ENCODE measurements at regions not wholly inside any gene's neighbourhood (a gene's known extent, or its start where the extent isn't known, plus 50 kb on each side); places are given as distances from the start of the nearest gene placed in this dataset.

DNA sequence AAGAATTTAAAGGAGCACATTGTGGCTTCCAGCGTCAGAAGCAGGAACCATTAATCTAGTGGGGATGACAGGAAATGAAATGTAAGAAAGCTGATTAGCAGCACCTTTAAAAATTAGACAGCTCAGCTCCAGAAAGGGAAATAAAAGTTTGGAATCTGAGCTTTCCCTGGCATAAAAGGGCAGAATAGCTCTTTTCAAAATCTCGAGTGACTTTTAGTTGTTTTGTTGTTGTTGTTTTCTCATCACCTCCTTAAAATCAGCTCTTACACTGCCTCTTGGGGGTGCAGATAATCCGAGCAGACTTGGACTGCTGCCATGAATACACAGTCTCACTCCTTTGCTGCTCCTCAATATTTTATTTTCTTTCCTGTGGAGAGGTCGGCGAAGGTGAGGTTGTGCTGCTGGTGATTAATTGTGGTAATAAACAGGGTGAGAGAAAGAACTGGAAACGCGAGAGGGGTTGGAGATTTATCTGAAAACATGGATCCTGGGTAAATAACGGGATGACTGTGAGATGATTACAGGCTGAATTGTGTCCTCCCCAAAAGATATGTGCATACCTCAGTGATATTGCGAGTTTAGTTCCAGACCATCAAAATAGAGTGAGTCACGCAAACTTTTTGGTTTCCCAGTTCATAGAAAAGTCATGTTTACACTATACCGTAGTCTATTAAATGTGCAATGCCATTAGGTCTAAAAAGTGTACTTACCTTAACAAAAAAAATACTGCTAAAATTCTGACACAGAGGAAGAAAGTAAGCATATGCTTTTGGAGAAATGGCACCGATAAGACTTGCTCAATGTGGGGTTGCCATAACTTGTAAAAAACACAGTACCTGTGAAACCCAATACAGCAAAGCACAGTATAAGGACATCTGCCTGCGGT is 787.7 kb downstream of the UQCRFS1 start:
- Histone ChIP-seq H3K9ac (ENCODE audit: low read length) (no peak overlapping the region), H3K9me3 (ENCODE audit: control insufficient read depth, low read length) (no peaks in the 10 kb centered on the region), H3K4me3 (ENCODE audit: low read length) (no peak overlapping the region), H3K36me3 (ENCODE audit: control insufficient read depth, insufficient read depth, low read length, severe bottlenecking) (no peaks in the 10 kb centered on the region), H3K27me3 (replicated peaks; ENCODE audit: control insufficient read depth, insufficient read depth, low read length) (peaks cover 30% of the 10 kb centered on the region), H3K4me1 (ENCODE audit: control insufficient read depth, insufficient read depth, low read length) (no peaks in the 10 kb centered on the region)
- no peak for DNase-seq (ENCODE audit: low read depth)

DNA sequence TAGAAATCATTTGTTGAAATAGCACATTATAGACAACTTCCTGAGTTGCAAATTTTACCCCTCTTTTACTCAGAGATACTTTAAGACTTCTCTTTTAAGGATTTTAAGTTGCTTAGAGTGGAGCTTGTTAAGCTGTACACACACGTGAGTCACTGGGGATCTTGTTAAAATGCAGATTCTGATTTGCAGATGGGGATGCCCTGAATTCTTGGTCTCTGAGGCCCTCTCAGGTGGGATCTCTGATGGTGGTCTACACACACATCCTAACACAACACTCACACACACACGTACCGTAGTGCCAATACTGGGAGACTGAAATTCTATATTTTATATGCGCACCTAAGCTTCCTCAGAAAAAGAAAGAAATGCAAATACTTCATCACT is 788.3 kb downstream of the UQCRFS1 start:
- Histone ChIP-seq H3K9me3 (ENCODE audit: control insufficient read depth, low read length) (no peaks in the 10 kb centered on the region), H3K27me3 (replicated peaks; ENCODE audit: control insufficient read depth, insufficient read depth, low read length) (peaks cover 30% of the 10 kb centered on the region), H3K4me3 (ENCODE audit: low read length) (no peak overlapping the region), H3K4me1 (ENCODE audit: control insufficient read depth, insufficient read depth, low read length) (no peaks in the 10 kb centered on the region), H3K36me3 (ENCODE audit: control insufficient read depth, insufficient read depth, low read length, severe bottlenecking) (no peaks in the 10 kb centered on the region), H3K9ac (ENCODE audit: low read length) (no peak overlapping the region)
- no peak for DNase-seq (ENCODE audit: low read depth)

DNA sequence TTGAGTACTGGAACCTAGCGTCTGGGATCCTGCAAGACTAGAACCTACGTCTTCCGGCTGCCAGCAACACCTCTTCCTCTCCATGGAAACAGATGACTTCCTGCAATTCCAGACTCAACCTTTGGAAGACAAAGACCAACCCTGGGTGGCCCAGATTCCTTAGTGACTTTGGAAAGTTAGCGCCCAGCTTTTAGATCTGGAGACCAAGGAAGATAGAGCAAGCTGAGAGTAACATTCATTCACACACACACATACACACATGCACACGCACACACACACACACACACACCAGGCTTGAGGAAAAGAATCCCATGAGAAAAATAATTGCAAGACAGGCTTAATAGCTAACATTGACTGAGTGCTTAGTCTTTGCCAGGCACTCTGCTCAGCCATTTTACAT is 788.9 kb downstream of the UQCRFS1 start:
- Histone ChIP-seq H3K36me3 (ENCODE audit: control insufficient read depth, insufficient read depth, low read length, severe bottlenecking) (no peaks in the 10 kb centered on the region), H3K9ac (ENCODE audit: low read length) (no peak overlapping the region), H3K9me3 (ENCODE audit: control insufficient read depth, low read length) (no peaks in the 10 kb centered on the region), H3K27me3 (replicated peaks; ENCODE audit: control insufficient read depth, insufficient read depth, low read length) (peaks cover 30% of the 10 kb centered on the region), H3K4me1 (ENCODE audit: control insufficient read depth, insufficient read depth, low read length) (no peaks in the 10 kb centered on the region), H3K4me3 (ENCODE audit: low read length) (no peak overlapping the region)
- no peak for DNase-seq (ENCODE audit: low read depth)

DNA sequence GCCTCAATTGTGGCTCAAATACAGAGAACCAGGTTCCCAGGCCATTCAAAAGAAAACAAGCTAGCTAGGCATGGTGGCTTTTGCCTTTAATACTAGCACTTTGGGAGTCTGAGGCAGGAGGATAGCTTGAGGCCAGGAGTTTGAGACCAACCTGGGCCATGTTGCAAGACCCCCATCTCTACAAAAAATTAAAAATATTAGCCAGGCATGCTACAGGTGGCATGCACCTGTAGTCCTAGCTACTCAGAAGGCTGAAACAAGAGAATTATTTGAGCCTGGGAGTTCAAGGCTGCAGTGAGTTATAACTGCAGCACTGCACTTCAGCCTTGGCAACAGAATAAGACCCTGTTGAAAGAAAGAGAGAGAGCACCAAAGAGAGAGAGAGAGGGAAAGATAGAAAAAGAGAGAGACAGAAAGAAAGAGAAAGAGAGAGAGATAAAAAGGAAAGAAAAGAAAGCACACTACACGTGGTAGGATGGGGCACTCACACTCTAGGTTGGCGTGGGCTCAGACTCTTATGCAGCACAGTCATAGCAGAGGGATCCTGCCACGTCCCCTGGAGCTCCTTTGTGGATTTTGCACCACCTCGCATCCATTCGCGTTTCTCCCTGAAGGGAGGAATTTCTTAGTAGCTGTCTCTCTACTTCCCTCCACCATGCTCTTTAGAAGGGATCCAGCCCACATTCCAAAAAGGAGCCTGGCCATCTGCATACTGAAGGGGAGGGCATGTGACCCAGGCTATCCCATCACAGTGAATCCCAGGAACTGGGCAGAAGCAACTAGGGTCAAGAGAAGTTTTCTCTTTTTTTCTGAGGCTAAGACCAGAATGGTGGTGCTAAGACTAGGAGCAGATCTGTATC is 789.9 kb downstream of the UQCRFS1 start:
- Histone ChIP-seq H3K36me3 (ENCODE audit: control insufficient read depth, insufficient read depth, low read length, severe bottlenecking) (no peaks in the 10 kb centered on the region), H3K4me3 (ENCODE audit: low read length) (no peak overlapping the region), H3K27me3 (replicated peaks; ENCODE audit: control insufficient read depth, insufficient read depth, low read length) (peaks cover 30% of the 10 kb centered on the region), H3K4me1 (ENCODE audit: control insufficient read depth, insufficient read depth, low read length) (no peaks in the 10 kb centered on the region), H3K9ac (ENCODE audit: low read length) (no peak overlapping the region), H3K9me3 (ENCODE audit: control insufficient read depth, low read length) (no peaks in the 10 kb centered on the region)
- no peak for DNase-seq (ENCODE audit: low read depth)

DNA sequence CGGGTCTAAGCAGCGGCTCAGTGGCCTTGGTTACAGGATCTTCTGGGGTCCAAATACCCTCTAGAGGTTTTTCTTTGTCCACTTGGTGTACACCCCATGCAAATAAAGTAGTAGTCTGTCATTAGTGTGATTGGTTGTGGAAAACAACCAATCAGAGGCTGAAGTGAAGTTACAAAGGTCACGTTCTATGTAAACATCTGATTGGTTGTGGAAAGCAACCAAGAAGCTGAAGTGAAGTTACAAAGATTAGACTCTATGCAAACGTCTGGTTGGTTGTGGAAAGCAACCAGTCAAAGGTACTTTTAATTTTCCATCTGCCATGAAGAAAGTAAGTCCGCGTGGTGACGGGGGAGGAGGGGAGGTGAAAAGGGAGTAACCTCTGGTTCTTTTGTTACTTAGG is 790.9 kb downstream of the UQCRFS1 start:
- Histone ChIP-seq H3K4me1 (ENCODE audit: control insufficient read depth, insufficient read depth, low read length) (no peaks in the 10 kb centered on the region), H3K36me3 (ENCODE audit: control insufficient read depth, insufficient read depth, low read length, severe bottlenecking) (no peaks in the 10 kb centered on the region), H3K27me3 (replicated peaks; ENCODE audit: control insufficient read depth, insufficient read depth, low read length) (peaks cover 30% of the 10 kb centered on the region), H3K4me3 (ENCODE audit: low read length) (no peak overlapping the region), H3K9me3 (ENCODE audit: control insufficient read depth, low read length) (no peaks in the 10 kb centered on the region), H3K9ac (ENCODE audit: low read length) (no peak overlapping the region)
- DNase-seq (ENCODE audit: low read depth), result no peak

DNA sequence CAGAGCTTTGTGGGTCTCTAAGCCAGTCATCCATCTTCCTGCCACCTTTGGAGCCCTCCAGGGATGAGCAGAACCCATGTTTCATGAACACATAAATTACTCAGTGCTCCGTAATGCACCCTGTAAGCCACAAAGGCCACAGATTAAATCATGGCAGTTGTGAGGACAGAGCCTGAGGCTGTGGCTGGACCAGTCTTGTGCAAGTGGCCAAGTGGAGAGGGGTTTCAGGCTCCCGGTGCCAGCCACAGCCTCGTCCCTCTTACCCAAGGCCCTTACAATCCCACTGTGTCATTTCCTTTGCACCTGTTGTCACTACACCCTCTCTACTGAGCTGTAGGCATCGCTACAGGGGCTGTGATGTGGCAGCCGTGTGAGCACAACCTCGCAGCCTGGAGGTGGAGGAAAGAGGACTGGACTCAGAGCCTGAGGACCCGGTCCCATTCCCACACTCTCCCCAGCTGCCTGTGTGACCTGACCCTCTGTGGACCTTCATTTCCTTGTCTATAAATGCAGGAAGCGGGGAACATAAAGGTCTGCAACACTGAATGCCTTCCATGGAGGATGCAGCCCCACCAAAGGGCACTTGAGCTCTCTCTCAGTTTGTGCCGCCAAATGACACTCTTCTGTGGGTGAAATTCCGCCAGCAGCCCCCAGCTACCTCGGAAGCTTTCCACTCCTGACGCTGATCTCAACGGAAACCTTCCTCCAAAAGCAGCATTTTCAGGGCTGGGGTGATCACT is 792.0 kb downstream of the UQCRFS1 start:
- no peak for DNase-seq (ENCODE audit: low read depth)
- Histone ChIP-seq H3K36me3 (ENCODE audit: control insufficient read depth, insufficient read depth, low read length, severe bottlenecking) (no peaks in the 10 kb centered on the region), H3K4me1 (ENCODE audit: control insufficient read depth, insufficient read depth, low read length) (no peaks in the 10 kb centered on the region)

DNA sequence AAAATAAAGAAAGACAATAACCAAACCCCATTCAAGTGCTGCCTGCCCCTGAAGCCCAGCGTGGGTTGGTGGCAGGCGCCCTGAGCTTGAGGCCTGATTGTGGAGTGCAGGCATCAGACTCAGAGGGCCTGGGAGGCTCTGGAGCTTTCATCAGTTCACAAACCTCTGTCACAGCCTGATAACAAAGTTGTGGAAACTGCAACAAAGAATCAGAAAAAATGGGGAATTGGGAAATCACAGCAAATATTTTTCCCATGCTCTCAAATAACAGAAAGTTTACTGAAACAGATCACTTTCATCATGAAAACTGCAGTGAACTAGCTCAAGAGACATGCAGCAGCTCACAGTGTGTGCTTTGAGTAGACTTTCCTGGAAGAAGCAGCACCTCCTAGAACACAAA is 793.6 kb downstream of the UQCRFS1 start:
- Histone ChIP-seq H3K9ac (ENCODE audit: low read length) (no peak overlapping the region), H3K4me3 (ENCODE audit: low read length) (no peak overlapping the region), H3K4me1 (ENCODE audit: control insufficient read depth, insufficient read depth, low read length) (no peaks in the 10 kb centered on the region), H3K27me3 (replicated peaks; ENCODE audit: control insufficient read depth, insufficient read depth, low read length) (peaks cover 33% of the 10 kb centered on the region), H3K9me3 (ENCODE audit: control insufficient read depth, low read length) (no peaks in the 10 kb centered on the region), H3K36me3 (ENCODE audit: control insufficient read depth, insufficient read depth, low read length, severe bottlenecking) (no peaks in the 10 kb centered on the region)
- no peak for DNase-seq (ENCODE audit: low read depth)

More for the DNA sequence above, 792.0 kb downstream of the UQCRFS1 start:
- no peaks in the 10 kb centered on the region for H3K9me3 ChIP-seq (ENCODE audit: control insufficient read depth, low read length)
- peaks cover 30% of the 10 kb centered on the region for H3K27me3 ChIP-seq (replicated peaks; ENCODE audit: control insufficient read depth, insufficient read depth, low read length)
- no peak overlapping the region for H3K4me3 ChIP-seq (ENCODE audit: low read length)
- H3K9ac ChIP-seq (ENCODE audit: low read length), result no peak overlapping the region

- Histone ChIP-seq H3K9me3 (ENCODE audit: control insufficient read depth, low read length) (no peaks in the 10 kb centered on the region), H3K4me3 (ENCODE audit: low read length) (no peak overlapping the region), H3K36me3 (ENCODE audit: control insufficient read depth, insufficient read depth, low read length, severe bottlenecking) (no peaks in the 10 kb centered on the region), H3K9ac (ENCODE audit: low read length) (no peak overlapping the region), H3K4me1 (ENCODE audit: control insufficient read depth, insufficient read depth, low read length) (no peaks in the 10 kb centered on the region), H3K27me3 (replicated peaks; ENCODE audit: control insufficient read depth, insufficient read depth, low read length) (peaks cover 28% of the 10 kb centered on the region)
- no peak for DNase-seq (ENCODE audit: low read depth)
Measured at GRCh38 chr19:28417361-28417760, 795.6 kb downstream of the UQCRFS1 start.

GRCh38 chr19:28416245-28416644 is 796.7 kb downstream of the UQCRFS1 start:
- no peaks in the 10 kb centered on the region for H3K4me1 ChIP-seq (ENCODE audit: control insufficient read depth, insufficient read depth, low read length)
- no peak overlapping the region for H3K4me3 ChIP-seq (ENCODE audit: low read length)
- no peak for DNase-seq (ENCODE audit: low read depth)
- H3K9me3 ChIP-seq (ENCODE audit: control insufficient read depth, low read length), result no peaks in the 10 kb centered on the region
- H3K9ac ChIP-seq (ENCODE audit: low read length), result no peak overlapping the region
- no peaks in the 10 kb centered on the region for H3K36me3 ChIP-seq (ENCODE audit: control insufficient read depth, insufficient read depth, low read length, severe bottlenecking)
- peaks cover 28% of the 10 kb centered on the region for H3K27me3 ChIP-seq (replicated peaks; ENCODE audit: control insufficient read depth, insufficient read depth, low read length)

DNA sequence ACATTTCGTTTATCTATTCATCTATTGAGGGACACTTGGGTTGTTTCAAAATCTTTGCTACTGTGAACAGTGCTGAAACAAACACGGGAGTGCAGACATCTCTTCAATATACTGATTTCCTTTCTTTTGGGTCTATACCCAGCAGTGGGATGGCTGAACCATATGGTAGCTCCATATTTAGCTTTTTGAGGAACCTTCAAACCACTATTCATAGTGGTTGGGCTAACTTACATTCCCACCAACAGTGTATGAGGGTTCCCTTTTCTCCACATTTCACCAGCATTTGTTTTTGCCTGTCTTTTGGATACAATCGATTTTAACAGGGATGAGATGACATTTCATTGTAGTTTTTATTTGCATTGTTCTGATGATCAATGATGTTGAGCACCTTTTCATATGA is 798.2 kb downstream of the UQCRFS1 start:
- Histone ChIP-seq H3K36me3 (ENCODE audit: control insufficient read depth, insufficient read depth, low read length, severe bottlenecking) (no peaks in the 10 kb centered on the region), H3K4me1 (ENCODE audit: control insufficient read depth, insufficient read depth, low read length) (no peaks in the 10 kb centered on the region), H3K27me3 (replicated peaks; ENCODE audit: control insufficient read depth, insufficient read depth, low read length) (peaks cover 21% of the 10 kb centered on the region), H3K9me3 (ENCODE audit: control insufficient read depth, low read length) (no peaks in the 10 kb centered on the region), H3K4me3 (ENCODE audit: low read length) (no peak overlapping the region), H3K9ac (ENCODE audit: low read length) (no peak overlapping the region)
- DNase-seq (ENCODE audit: low read depth), result no peak

GRCh38 chr19:28409859-28410258 is 803.1 kb downstream of the UQCRFS1 start:
- H3K36me3 ChIP-seq (ENCODE audit: control insufficient read depth, insufficient read depth, low read length, severe bottlenecking), result no peaks in the 10 kb centered on the region
- H3K9me3 ChIP-seq (ENCODE audit: control insufficient read depth, low read length), result no peaks in the 10 kb centered on the region
- no peak overlapping the region for H3K9ac ChIP-seq (ENCODE audit: low read length)
- H3K27me3 ChIP-seq (replicated peaks; ENCODE audit: control insufficient read depth, insufficient read depth, low read length), result peaks cover 41% of the 10 kb centered on the region
- DNase-seq (ENCODE audit: low read depth), result no peak
- H3K4me1 ChIP-seq (ENCODE audit: control insufficient read depth, insufficient read depth, low read length), result no peaks in the 10 kb centered on the region
- no peak overlapping the region for H3K4me3 ChIP-seq (ENCODE audit: low read length)

Data from adipocyte (in vitro differentiated cells).